ENCODE measurements at regions not wholly inside any gene's neighbourhood (a gene's known extent, or its start where the extent isn't known, plus 50 kb on each side); places are given as distances from the start of the nearest gene placed in this dataset.

- CTCF ChIA-PET (ENCODE audit: partially characterized antibody), result no interaction called here
- H2AFZ ChIP-seq (ENCODE audit: low read length), result no peak overlapping the region
- H2BK20ac ChIP-seq (ENCODE audit: low read length), result no peak overlapping the region
- no peak for TF ChIP-seq KDM1A (IDR thresholded peaks at IDR 0.05; ENCODE audit: borderline replicate concordance, low read length)
- no peak for TF ChIP-seq SIRT6 (IDR thresholded peaks at IDR 0.05; ENCODE audit: low read length)
- TF ChIP-seq SIX5 (IDR thresholded peaks at IDR 0.05; ENCODE audit: low read depth, low read length), result no peak
- no peak for TF ChIP-seq RFX5 (IDR thresholded peaks at IDR 0.05; ENCODE audit: borderline replicate concordance, low read depth, low read length)
- no peak for TF ChIP-seq TCF12 (IDR thresholded peaks at IDR 0.05; ENCODE audit: low read depth, low read length)
- no peak for TF ChIP-seq SP4 (IDR thresholded peaks at IDR 0.05; ENCODE audit: low read length)
- no peak for TF ChIP-seq BACH1 (IDR thresholded peaks at IDR 0.05; ENCODE audit: low read length)
Measured at GRCh38 chr3:3334491-3334890, 155.0 kb upstream of the CRBN start.

More at GRCh38 chr3:3334491-3334890, 155.0 kb upstream of the CRBN start:
- DNase-seq (ENCODE audit: low read depth in 1 of 2, low spot score in 2 of 2), result no peak
- no peaks in the 10 kb centered on the region for H3K23me2 ChIP-seq (ENCODE audit: low read depth, low read length)
- no peak overlapping the region for H4K8ac ChIP-seq (ENCODE audit: extremely low read depth, insufficient read depth, low read length)
- H3K9ac ChIP-seq (replicated peaks in 1 of 4; ENCODE audit: extremely low read depth in 1 of 4, low read depth in 3 of 4, low read length in 3 of 4), result no peak overlapping the region
- no peaks in the 10 kb centered on the region for H3K79me2 ChIP-seq (ENCODE audit: control insufficient read depth in 1 of 2, insufficient read depth in 2 of 2, low read length in 2 of 2)
- H3K36me3 ChIP-seq (ENCODE audit: control insufficient read depth in 2 of 4, insufficient read depth in 4 of 4, low read length in 3 of 4), result no peaks in the 10 kb centered on the region
- no peak overlapping the region for H3K18ac ChIP-seq (ENCODE audit: extremely low read depth, low read length)
- no peaks in the 10 kb centered on the region for H3K27me3 ChIP-seq (replicated peaks in 1 of 4; ENCODE audit: control insufficient read depth in 3 of 4, extremely low read depth in 1 of 4, insufficient read depth in 3 of 4, low read length in 3 of 4)
- no peaks in the 10 kb centered on the region for H4K20me1 ChIP-seq (replicated peaks in 1 of 2; ENCODE audit: control insufficient read depth in 1 of 2, insufficient read depth in 2 of 2, low read length in 2 of 2)
- H2BK5ac ChIP-seq (ENCODE audit: low read depth, low read length), result no peak overlapping the region
- WGBS, 2 experiments (ENCODE audit: extremely low coverage in 1 of 2, insufficient coverage in 1 of 2, insufficient read length in 1 of 2, insufficient replicate concordance in 2 of 2, low coverage in 1 of 2, low lambda C conversion rate in 2 of 2, missing lambda C conversion rate in 1 of 2), result 83% methylated on average over 4 of the region's 4 CpGs; no CpG with 5 or more reads in 1 of the 2 experiments
- no peak overlapping the region for H2BK12ac ChIP-seq (ENCODE audit: low read depth, low read length)
- H4K5ac ChIP-seq (ENCODE audit: insufficient read length, low read depth, low read length), result no peak overlapping the region
- POLR2A ChIA-PET (ENCODE audit: partially characterized antibody), result no interaction called here
- H3K27ac ChIP-seq (ENCODE audit: low read depth, low read length), result no peak overlapping the region
- H3K4ac ChIP-seq (replicated peaks; ENCODE audit: insufficient read length, low read depth, low read length), result no peak overlapping the region
- no peak overlapping the region for H3K23ac ChIP-seq (ENCODE audit: insufficient read length)
- FAIRE-seq, result no peak
- H2BK120ac ChIP-seq (replicated peaks; ENCODE audit: low read depth, low read length), result no peak overlapping the region
- no peak overlapping the region for H3K56ac ChIP-seq (replicated peaks; ENCODE audit: insufficient read length, low read depth, low read length)
- H3K4me1 ChIP-seq (replicated peaks in 1 of 4; ENCODE audit: control insufficient read depth in 3 of 4, insufficient read depth in 4 of 4, low read length in 3 of 4), result peaks cover 0 to 3% (median 1%) of the 10 kb centered on the region in 4 experiments; a peak in 2 of 7 replicates
- no peak overlapping the region for H2BK15ac ChIP-seq (ENCODE audit: low read length)
- no peak overlapping the region for H4K91ac ChIP-seq (replicated peaks; ENCODE audit: insufficient read length, low read length)
- H3K79me1 ChIP-seq (ENCODE audit: low read depth, low read length), result no peaks in the 10 kb centered on the region
- no peak overlapping the region for H3K4me2 ChIP-seq (ENCODE audit: insufficient read depth in 1 of 2, low read depth in 2 of 2, low read length in 2 of 2)
- no peak overlapping the region for H3K4me3 ChIP-seq (ENCODE audit: extremely low read depth in 1 of 4, insufficient read depth in 2 of 4, low read depth in 3 of 4, low read length in 4 of 4)
- no peaks in the 10 kb centered on the region for H3K9me3 ChIP-seq (ENCODE audit: insufficient read depth in 2 of 2, low read depth in 1 of 2, low read length in 1 of 2)
- H3K14ac ChIP-seq (ENCODE audit: insufficient read length), result no peak overlapping the region
- H2AK5ac ChIP-seq (ENCODE audit: low read depth, low read length), result no peak overlapping the region

Data from H1 (cell line).